ENCODE measurements at regions not wholly inside any gene's neighbourhood (a gene's known extent, or its start where the extent isn't known, plus 50 kb on each side); places are given as distances from the start of the nearest gene placed in this dataset.

- H4K20me1 ChIP-seq (ENCODE audit: control insufficient read depth, insufficient read depth, insufficient read length), result no peaks in the 10 kb centered on the region
- H2AK5ac ChIP-seq (ENCODE audit: insufficient read length, low read length), result no peak overlapping the region
- H2BK12ac ChIP-seq (ENCODE audit: insufficient read length, low read depth, low read length), result no peak overlapping the region
- H4K91ac ChIP-seq (ENCODE audit: insufficient read length, low read depth, low read length), result no peak overlapping the region
- H3K27ac Mint-ChIP-seq, result no peak overlapping the region
- no peaks in the 10 kb centered on the region for H3K9me3 Mint-ChIP-seq
- no peaks in the 10 kb centered on the region for H3K23me2 ChIP-seq (ENCODE audit: insufficient read length, low read depth, low read length, poor library complexity, severe bottlenecking)
- no peaks in the 10 kb centered on the region for H3K4me1 ChIP-seq (ENCODE audit: insufficient read depth, low read length)
- no peak for TF ChIP-seq CTCF (conservative IDR thresholded peaks at IDR 0.05)
- H3K18ac ChIP-seq (ENCODE audit: insufficient read length, low read depth, low read length), result no peak overlapping the region
- H2BK15ac ChIP-seq (ENCODE audit: low read depth, low read length), result no peak overlapping the region
- no peak for DNase-seq
- no peaks in the 10 kb centered on the region; a peak in 1 of 7 replicates for H3K36me3 Mint-ChIP-seq (ENCODE audit: insufficient read depth in 1 of 3, low read depth in 3 of 3)
- no peaks in the 10 kb centered on the region for H3K27me3 ChIP-seq (ENCODE audit: insufficient read depth, low read length)
- H3K56ac ChIP-seq (ENCODE audit: insufficient read length, low read depth, low read length), result no peak overlapping the region
- no peak overlapping the region for H3K27ac ChIP-seq (ENCODE audit: insufficient read length, low read depth, low read length)
- no peaks in the 10 kb centered on the region for H3K9me3 ChIP-seq (ENCODE audit: control insufficient read depth, low read depth, low read length)
- H3T11ph ChIP-seq (ENCODE audit: low read length), result no peak overlapping the region
- H2BK5ac ChIP-seq (ENCODE audit: insufficient read length, low read length), result no peak overlapping the region
- no CpG with 5 or more reads among the region's 5 CpGs for WGBS (ENCODE audit: extremely low coverage, insufficient read length, low lambda C conversion rate)
- peaks cover 0 to 8% of the 10 kb centered on the region in 2 experiments; a peak in 1 of 4 replicates for H3K4me1 Mint-ChIP-seq
- H3K23ac ChIP-seq (ENCODE audit: insufficient read length, low read depth, low read length), result no peak overlapping the region
- no peak overlapping the region for H2BK120ac ChIP-seq (ENCODE audit: low read depth, low read length, poor library complexity, severe bottlenecking)
- no peak overlapping the region for H4K8ac ChIP-seq (replicated peaks; ENCODE audit: insufficient read length, low read depth, low read length)
- no peak overlapping the region for H3K4ac ChIP-seq (ENCODE audit: low read depth, low read length)
- H2AFZ ChIP-seq (ENCODE audit: low read length), result no peak overlapping the region
- H3K79me1 ChIP-seq (ENCODE audit: insufficient read depth, low read depth, low read length, poor library complexity, severe bottlenecking), result no peaks in the 10 kb centered on the region
- H3K9ac ChIP-seq (ENCODE audit: extremely low read depth, insufficient read length, low read length), result no peak overlapping the region
- H3K27me3 Mint-ChIP-seq (ENCODE audit: low read depth), result peaks cover 7% of the 10 kb centered on the region
- no peaks in the 10 kb centered on the region for H3K79me2 ChIP-seq (ENCODE audit: insufficient read depth, low read length)
- H3K4me2 ChIP-seq (ENCODE audit: insufficient read depth, insufficient read length, low read length), result no peak overlapping the region
- no peak overlapping the region for H3K14ac ChIP-seq (ENCODE audit: insufficient read depth, low read length)
- H4K5ac ChIP-seq (ENCODE audit: insufficient read length, low read depth, low read length), result no peak overlapping the region
- no peak overlapping the region for H3K4me3 Mint-ChIP-seq
- no peak overlapping the region for H2BK20ac ChIP-seq (ENCODE audit: low read depth, low read length, poor library complexity, severe bottlenecking)
Measured at GRCh38 chr6:43884652-43885022, 114.6 kb downstream of the VEGFA start.
